B cell (primary cell): ENCODE measurements at regions not wholly inside any gene's neighbourhood (a gene's known extent, or its start where the extent isn't known, plus 50 kb on each side); places are given as distances from the start of the nearest gene placed in this dataset.

Experiments used
- ATAC-seq: fragments of 200-7000 bp; cut with Tn5 transposase; one replicate; pipeline ENCODE4 v1.10.0; 2021; ENCODE audit warnings: low read depth, mild to moderate bottlenecking, moderate number of reproducible peaks, moderate library complexity
- CTCF ChIA-PET: fragments of 350-600 bp; sonication (Branson Sonifier 250); formaldehyde crosslinking; loops from one replicate; lab custom pipeline; 2021; ENCODE audit warnings: antibody characterized with exemption, inconsistent platforms; lab: Charles Lee
- POLR2A ChIA-PET: fragments of 350-600 bp; sonication (Branson Sonifier 250); formaldehyde crosslinking; loops from one replicate; lab custom pipeline; 2021; ENCODE audit warnings: antibody characterized with exemption; lab: Charles Lee
- DNase-seq: peaks from one replicate; pipeline ENCODE4 v3.0.0; 2013
- H2AFZ ChIP-seq: 2 replicates; pipeline ENCODE4 v1.6.1; 2012; ENCODE audit warnings: mild to moderate bottlenecking, low read depth, low read length; ENCODE audit not compliant: insufficient read depth, poor library complexity, severe bottlenecking
- H3K27ac ChIP-seq, 2 donors: 1 replicate in 1 of 2; 2 replicates in 1 of 2; pipeline ENCODE4 v1.5.1; 2012 to 2013; ENCODE audit warnings: low read length in 2 of 2, mild to moderate bottlenecking in 2 of 2, moderate library complexity in 1 of 2
- H3K27me3 ChIP-seq, 4 experiments: fragments of 200-600 bp in 1 of 4; sonication (generic) in 1 of 4; replicated peaks in 1 of 4; 1 replicate in 2 of 4; 2 replicates in 2 of 4; pipeline versions ENCODE4 v1.6.1 to v1.7.0; 2013 to 2016; ENCODE audit warnings: low read length in 3 of 4, mild to moderate bottlenecking in 2 of 4, mixed read lengths in 1 of 4, moderate library complexity in 1 of 4; ENCODE audit not compliant: insufficient read depth in 4 of 4, control insufficient read depth in 3 of 4; ENCODE audit errors: control extremely low read depth in 1 of 4
- H3K36me3 ChIP-seq, 2 experiments: replicated peaks in 1 of 2; 1 replicate in 1 of 2; 2 replicates in 1 of 2; pipeline versions ENCODE4 v1.6.1 to v1.7.1; 2013; ENCODE audit warnings: low read length in 1 of 2; ENCODE audit not compliant: insufficient read depth in 2 of 2, control insufficient read depth in 1 of 2; ENCODE audit errors: control extremely low read depth in 1 of 2, extremely low read depth in 1 of 2
- H3K4me1 ChIP-seq, 2 donors: fragments of 200-600 bp in 1 of 2; sonication (generic) in 1 of 2; 1 replicate in 1 of 2; 2 replicates in 1 of 2; pipeline versions ENCODE4 v1.5.1 to v1.6.1; 2013 to 2017; ENCODE audit warnings: low read length in 2 of 2; ENCODE audit not compliant: control insufficient read depth in 2 of 2, insufficient read depth in 2 of 2
- H3K4me2 ChIP-seq: replicated peaks from 2 replicates; pipeline ENCODE3; 2012; ENCODE audit warnings: mild to moderate bottlenecking, low read depth, low read length; ENCODE audit not compliant: poor library complexity, severe bottlenecking
- H3K4me3 ChIP-seq, 5 experiments: fragments of 200-600 bp in 1 of 5; sonication (generic) in 1 of 5; 1 replicate in 3 of 5; 2 replicates in 2 of 5; pipeline versions ENCODE4 v1.5.1 to v1.7.0; 2011 to 2016; ENCODE audit warnings: low read length in 4 of 5, mild to moderate bottlenecking in 4 of 5, low read depth in 2 of 5, control low read depth in 1 of 5, moderate library complexity in 1 of 5; ENCODE audit not compliant: insufficient read depth in 1 of 5; ENCODE audit errors: control extremely low read depth in 1 of 5, extremely low read depth in 1 of 5
- H3K79me2 ChIP-seq: fragments of 200-600 bp; sonication (generic); one replicate; pipeline ENCODE4 v1.6.0; 2016; ENCODE audit warnings: low read length; ENCODE audit not compliant: control insufficient read depth, insufficient read depth
- H3K9ac ChIP-seq: fragments of 200-600 bp; sonication (generic); 2 replicates; pipeline ENCODE4 v1.6.1; 2017; ENCODE audit warnings: mild to moderate bottlenecking, low read length, moderate library complexity
- H3K9me3 ChIP-seq, 3 donors: one replicate each; pipeline versions ENCODE4 v1.6.1 to v1.7.1; 2013; ENCODE audit warnings: low read length in 2 of 3; ENCODE audit not compliant: control insufficient read depth in 2 of 3, insufficient read depth in 1 of 3; ENCODE audit errors: control extremely low read depth in 1 of 3
- H4K20me1 ChIP-seq: 2 replicates; pipeline ENCODE4 v1.6.0; 2012; ENCODE audit warnings: mild to moderate bottlenecking, low read length; ENCODE audit not compliant: insufficient read depth, control insufficient read depth, poor library complexity, severe bottlenecking
- H3K27ac Mint-ChIP-seq: one replicate; pipeline ENCODE4 v1.8.0; 2021; ENCODE audit warnings: mixed read lengths
- H3K27me3 Mint-ChIP-seq: one replicate; pipeline ENCODE4 v1.8.0; 2021; ENCODE audit warnings: mixed read lengths
- H3K4me1 Mint-ChIP-seq: one replicate; pipeline ENCODE4 v1.8.0; 2021; ENCODE audit warnings: mixed read lengths
- H3K4me3 Mint-ChIP-seq: one replicate; pipeline ENCODE4 v1.8.0; 2021; ENCODE audit warnings: mixed read lengths
- H3K9me3 Mint-ChIP-seq: one replicate; pipeline ENCODE4 v1.8.0; 2022; ENCODE audit warnings: mixed read lengths; ENCODE audit not compliant: insufficient read depth
- CTCF ChIP-seq: fragments of 200-600 bp; IDR thresholded peaks from one replicate; pipeline ENCODE4 v1.8.0; 2022; ENCODE audit warnings: antibody characterized with exemption, mild to moderate bottlenecking
- EZH2 ChIP-seq: IDR thresholded peaks from 2 replicates; pipeline ENCODE4 v1.6.1; 2012; ENCODE audit warnings: borderline replicate concordance, low read depth, mild to moderate bottlenecking, moderate library complexity, low read length; ENCODE audit not compliant: insufficient read depth, poor library complexity, severe bottlenecking
- WGBS: methylation state at CpG from one replicate; pipeline ENCODE4 v1.1.5; 2013; ENCODE audit warnings: missing lambda C conversion rate; ENCODE audit not compliant: insufficient coverage; 5-methylcytosine and 5-hydroxymethylcytosine counted together
- intact Hi-C: fragments of 100-400 bp; cut with micrococcal nuclease; formaldehyde crosslinking; loops from one replicate; pipeline ENCODE4 v1.10.0; 2022

GRCh38 chrX:8034058-8034457 lies 106.8 kb upstream of the PNPLA4 start:
- Histone ChIP-seq H3K27ac (no peak overlapping the region), H4K20me1 (no peaks in the 10 kb centered on the region), H3K4me2 (no peak overlapping the region), H3K4me3 (no peak overlapping the region), H3K36me3 (no peaks in the 10 kb centered on the region), H3K9me3 (no peaks in the 10 kb centered on the region), H2AFZ (no peak overlapping the region), H3K79me2 (no peaks in the 10 kb centered on the region), H3K9ac (no peak overlapping the region), H3K4me1 (peaks cover 7 to 12% of the 10 kb centered on the region in 2 donors), H3K27me3 (no peaks in the 10 kb centered on the region)
- DNase-seq (no peak), ATAC-seq (no peak)
- WGBS, result 95% methylated on average over 5 of the region's 8 CpGs
- ChIA-PET POLR2A (no interaction called here), CTCF (no interaction called here)
- peaks cover 8% of the 10 kb centered on the region for H3K4me1 Mint-ChIP-seq
- H3K27ac Mint-ChIP-seq, result no peak overlapping the region
- no peaks in the 10 kb centered on the region for H3K27me3 Mint-ChIP-seq
- intact Hi-C loops, result no loop called here
- no peaks in the 10 kb centered on the region for H3K9me3 Mint-ChIP-seq
- TF ChIP-seq EZH2 (no peak), CTCF (no peak)
- no peak overlapping the region for H3K4me3 Mint-ChIP-seq

- Histone ChIP-seq H2AFZ (no peak overlapping the region), H3K9ac (no peak overlapping the region), H3K27me3 (no peaks in the 10 kb centered on the region), H3K79me2 (no peaks in the 10 kb centered on the region), H3K4me3 (no peak overlapping the region), H3K4me1 (peaks cover 5 to 8% of the 10 kb centered on the region in 2 donors), H3K4me2 (no peak overlapping the region), H3K27ac (no peak overlapping the region), H3K9me3 (no peaks in the 10 kb centered on the region), H3K36me3 (no peaks in the 10 kb centered on the region), H4K20me1 (no peaks in the 10 kb centered on the region)
- H3K27me3 Mint-ChIP-seq, result no peaks in the 10 kb centered on the region
- no peak for DNase-seq
- no peak overlapping the region for H3K4me3 Mint-ChIP-seq
- H3K9me3 Mint-ChIP-seq, result no peaks in the 10 kb centered on the region
- no peak for ATAC-seq
- POLR2A ChIA-PET, result no interaction called here
- peaks cover 8% of the 10 kb centered on the region for H3K4me1 Mint-ChIP-seq
- CTCF ChIA-PET, result no interaction called here
- no peak overlapping the region for H3K27ac Mint-ChIP-seq
- WGBS, result no CpG with 5 or more reads among the region's 4 CpGs
- intact Hi-C loops, result no loop called here
- TF ChIP-seq EZH2, result no peak
Measured at GRCh38 chrX:8033175-8033574, 106.0 kb upstream of the PNPLA4 start.
